Glutamatergic neuron (in vitro differentiated cells): ENCODE measurements at regions not wholly inside any gene's neighbourhood (a gene's known extent, or its start where the extent isn't known, plus 50 kb on each side); places are given as distances from the start of the nearest gene placed in this dataset.

ENCODE experiments used
- DNase-seq: peaks from one replicate; pipeline ENCODE4 v3.0.0; 2022
- H3K27ac Mint-ChIP-seq: one replicate; pipeline ENCODE4 v1.8.0; 2020; ENCODE audit warnings: mild to moderate bottlenecking, mixed read lengths, inconsistent platforms; ENCODE audit not compliant: unreplicated experiment
- H3K27me3 Mint-ChIP-seq: one replicate; pipeline ENCODE4 v1.8.0; 2020; ENCODE audit warnings: mild to moderate bottlenecking, moderate library complexity, mixed read lengths, inconsistent platforms; ENCODE audit not compliant: unreplicated experiment
- H3K36me3 Mint-ChIP-seq: one replicate; pipeline ENCODE4 v1.8.0; 2020; ENCODE audit warnings: mild to moderate bottlenecking, mixed read lengths, inconsistent platforms; ENCODE audit not compliant: unreplicated experiment
- H3K4me1 Mint-ChIP-seq: one replicate; pipeline ENCODE4 v1.8.0; 2020; ENCODE audit warnings: mild to moderate bottlenecking, low read depth, mixed read lengths, inconsistent platforms; ENCODE audit not compliant: unreplicated experiment
- H3K4me3 Mint-ChIP-seq: one replicate; pipeline ENCODE4 v1.8.0; 2020; ENCODE audit warnings: mild to moderate bottlenecking, mixed read lengths, inconsistent platforms; ENCODE audit not compliant: unreplicated experiment
- H3K9me3 Mint-ChIP-seq: one replicate; pipeline ENCODE4 v1.8.0; 2020; ENCODE audit warnings: mild to moderate bottlenecking, moderate library complexity, mixed read lengths, inconsistent platforms; ENCODE audit not compliant: unreplicated experiment
- TF ChIP-seq, protein P1 (sequence below): fragments of 200-600 bp; sonication (generic); IDR thresholded peaks from one replicate; pipeline ENCODE4 v1.5.0; 2021; ENCODE audit not compliant: partially characterized antibody, unreplicated experiment

DNA sequence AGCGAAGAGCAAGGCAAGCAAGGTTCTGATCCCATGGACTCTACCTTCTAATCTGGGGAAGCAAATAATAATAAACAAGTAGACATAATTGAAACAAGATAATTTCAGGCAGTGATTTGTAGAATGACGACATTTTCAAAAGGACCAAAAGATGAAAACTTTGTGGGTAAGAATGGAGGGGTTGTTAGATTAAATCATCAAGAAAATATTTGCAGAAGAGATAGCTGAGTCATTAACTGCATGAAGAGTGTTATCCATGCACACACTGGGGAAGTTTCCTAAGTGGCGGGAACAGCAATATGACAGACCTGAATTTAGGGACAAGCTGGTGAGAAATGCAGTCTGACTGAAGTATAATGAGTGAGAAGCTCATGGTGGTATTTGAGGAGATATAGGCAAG lies 583.1 kb upstream of the RGS18 start:
- peaks cover 2% of the 10 kb centered on the region for H3K4me1 Mint-ChIP-seq
- TF ChIP-seq, protein P1, sequence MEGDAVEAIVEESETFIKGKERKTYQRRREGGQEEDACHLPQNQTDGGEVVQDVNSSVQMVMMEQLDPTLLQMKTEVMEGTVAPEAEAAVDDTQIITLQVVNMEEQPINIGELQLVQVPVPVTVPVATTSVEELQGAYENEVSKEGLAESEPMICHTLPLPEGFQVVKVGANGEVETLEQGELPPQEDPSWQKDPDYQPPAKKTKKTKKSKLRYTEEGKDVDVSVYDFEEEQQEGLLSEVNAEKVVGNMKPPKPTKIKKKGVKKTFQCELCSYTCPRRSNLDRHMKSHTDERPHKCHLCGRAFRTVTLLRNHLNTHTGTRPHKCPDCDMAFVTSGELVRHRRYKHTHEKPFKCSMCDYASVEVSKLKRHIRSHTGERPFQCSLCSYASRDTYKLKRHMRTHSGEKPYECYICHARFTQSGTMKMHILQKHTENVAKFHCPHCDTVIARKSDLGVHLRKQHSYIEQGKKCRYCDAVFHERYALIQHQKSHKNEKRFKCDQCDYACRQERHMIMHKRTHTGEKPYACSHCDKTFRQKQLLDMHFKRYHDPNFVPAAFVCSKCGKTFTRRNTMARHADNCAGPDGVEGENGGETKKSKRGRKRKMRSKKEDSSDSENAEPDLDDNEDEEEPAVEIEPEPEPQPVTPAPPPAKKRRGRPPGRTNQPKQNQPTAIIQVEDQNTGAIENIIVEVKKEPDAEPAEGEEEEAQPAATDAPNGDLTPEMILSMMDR: no peak
- DNase-seq: no peak
- H3K27me3 Mint-ChIP-seq: no peaks in the 10 kb centered on the region
- no peaks in the 10 kb centered on the region for H3K9me3 Mint-ChIP-seq
- H3K4me3 Mint-ChIP-seq: no peak overlapping the region
- no peaks in the 10 kb centered on the region for H3K36me3 Mint-ChIP-seq
- no peak overlapping the region for H3K27ac Mint-ChIP-seq

DNA sequence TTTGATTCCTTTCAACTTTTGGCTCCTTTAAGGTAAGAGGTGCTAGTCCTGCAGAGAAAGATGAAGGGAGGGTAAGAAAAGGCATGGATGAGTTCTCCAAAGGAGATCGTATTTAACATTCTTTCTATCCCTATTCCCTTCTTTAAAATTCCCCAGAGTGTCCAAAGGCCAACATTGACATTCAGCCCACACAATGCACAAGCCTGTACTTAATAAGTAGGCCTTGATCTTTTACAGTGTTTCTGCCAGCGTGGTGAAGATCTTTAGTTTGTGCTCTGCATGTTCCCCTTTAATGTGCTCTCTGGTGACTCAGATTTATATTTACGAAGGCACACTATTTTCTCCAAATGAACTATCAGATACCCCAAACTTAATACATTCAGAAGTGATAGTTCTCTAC lies 582.5 kb upstream of the RGS18 start:
- no peaks in the 10 kb centered on the region for H3K9me3 Mint-ChIP-seq
- H3K27ac Mint-ChIP-seq: no peak overlapping the region
- TF ChIP-seq, protein P1: no peak
- no peaks in the 10 kb centered on the region for H3K36me3 Mint-ChIP-seq
- no peak overlapping the region for H3K4me3 Mint-ChIP-seq
- H3K4me1 Mint-ChIP-seq: peaks cover 2% of the 10 kb centered on the region
- no peak for DNase-seq
- H3K27me3 Mint-ChIP-seq: no peaks in the 10 kb centered on the region

DNA sequence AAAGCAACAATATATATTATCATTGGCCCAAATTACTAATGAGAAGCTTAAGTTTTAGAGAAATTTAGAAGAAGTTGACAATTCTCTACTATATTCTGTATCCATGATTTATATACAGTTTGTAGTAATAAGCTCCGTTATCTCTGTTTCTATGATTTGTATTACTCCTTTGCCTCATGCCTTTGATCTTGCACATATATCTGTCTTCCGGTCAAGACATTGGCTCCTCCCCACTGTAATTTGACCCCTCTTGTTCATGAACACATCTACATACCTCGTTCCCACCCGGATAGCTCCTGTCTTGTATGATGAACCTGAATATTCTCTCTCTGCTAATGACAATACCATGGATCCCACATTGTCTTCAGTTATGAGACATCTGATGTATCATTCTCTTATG lies 581.0 kb upstream of the RGS18 start:
- peaks cover 2% of the 10 kb centered on the region for H3K4me1 Mint-ChIP-seq
- TF ChIP-seq, protein P1: no peak
- no peak for DNase-seq

DNA sequence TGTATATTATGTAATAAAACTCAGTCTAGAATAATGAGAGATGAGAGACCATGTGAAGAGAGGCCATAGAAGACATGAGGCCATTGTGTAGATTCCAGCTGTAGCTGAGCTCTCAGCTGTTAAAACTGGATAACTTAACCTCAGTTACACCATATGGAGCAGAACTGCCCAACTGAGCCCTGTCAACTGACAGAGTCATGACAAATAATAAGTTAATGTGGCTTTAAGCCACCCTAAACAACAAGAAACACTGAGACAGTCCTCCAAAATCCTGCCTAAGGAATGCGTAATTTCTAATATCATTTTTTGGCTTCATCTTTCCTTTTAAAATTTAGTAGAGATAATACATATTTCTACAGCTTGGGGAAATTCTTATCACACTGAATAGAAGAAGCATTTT lies 580.0 kb upstream of the RGS18 start:
- TF ChIP-seq, protein P1: no peak
- Mint-ChIP-seq H3K9me3 (peaks cover 3% of the 10 kb centered on the region), H3K36me3 (no peaks in the 10 kb centered on the region), H3K27me3 (no peaks in the 10 kb centered on the region), H3K4me3 (no peak overlapping the region), H3K27ac (no peak overlapping the region), H3K4me1 (peaks cover 2% of the 10 kb centered on the region)
- DNase-seq: no peak

More for the DNA sequence above, 581.0 kb upstream of the RGS18 start:
- H3K4me3 Mint-ChIP-seq: no peak overlapping the region
- no peak overlapping the region for H3K27ac Mint-ChIP-seq
- H3K9me3 Mint-ChIP-seq: peaks cover 3% of the 10 kb centered on the region
- H3K36me3 Mint-ChIP-seq: no peaks in the 10 kb centered on the region
- H3K27me3 Mint-ChIP-seq: no peaks in the 10 kb centered on the region

DNA sequence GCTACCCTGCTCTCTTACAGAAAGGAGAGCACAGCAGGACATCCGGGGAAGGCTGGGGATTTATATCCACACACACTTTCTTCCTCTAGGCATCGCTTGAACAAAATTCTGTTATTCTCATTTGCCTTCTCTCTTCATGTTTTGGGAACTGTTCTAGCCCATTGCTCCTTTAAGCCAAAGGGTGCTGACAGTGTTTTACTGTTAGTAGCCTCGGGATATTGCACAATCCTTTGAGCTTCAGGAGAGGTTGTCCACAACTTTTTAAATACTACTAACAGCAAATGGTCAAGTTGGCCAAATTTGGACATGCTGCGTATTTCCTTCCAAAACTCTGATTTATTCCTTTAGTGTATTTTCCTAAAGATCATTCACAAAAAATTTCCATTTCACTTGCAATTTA lies 579.2 kb upstream of the RGS18 start:
- Mint-ChIP-seq H3K27ac (no peak overlapping the region), H3K4me1 (peaks cover 2% of the 10 kb centered on the region), H3K4me3 (no peak overlapping the region), H3K9me3 (peaks cover 3% of the 10 kb centered on the region), H3K27me3 (no peaks in the 10 kb centered on the region), H3K36me3 (no peaks in the 10 kb centered on the region)
- no peak for DNase-seq
- TF ChIP-seq, protein P1: no peak
